SJCRH30 (cell line): ENCODE measurements at regions not wholly inside any gene's neighbourhood (a gene's known extent, or its start where the extent isn't known, plus 50 kb on each side); places are given as distances from the start of the nearest gene placed in this dataset.
A peak's percentile ranks its signal among the peaks of the same experiment; 100 is the strongest.

Source experiments
- DNase-seq, 2 experiments: peaks; one replicate each; pipeline ENCODE4 v3.0.0-alpha.2; 2015 to 2020
- H3K27ac ChIP-seq: fragments of 250-450 bp; sonication (Bioruptor Pico); 2 replicates; pipeline ENCODE4 v1.5.1; 2020; ENCODE audit warnings: mild to moderate bottlenecking, moderate library complexity
- H3K27me3 ChIP-seq: fragments of 250-450 bp; sonication (Bioruptor Pico); 2 replicates; pipeline ENCODE4 v1.5.1; 2020; ENCODE audit warnings: mild to moderate bottlenecking, moderate library complexity
- H3K36me3 ChIP-seq: fragments of 250-450 bp; sonication (Bioruptor Pico); 2 replicates; pipeline ENCODE4 v1.5.1; 2020; ENCODE audit warnings: mild to moderate bottlenecking, moderate library complexity
- H3K4me1 ChIP-seq: fragments of 250-450 bp; sonication (Bioruptor Pico); 2 replicates; pipeline ENCODE4 v1.5.1; 2020; ENCODE audit warnings: mild to moderate bottlenecking, moderate library complexity
- H3K4me3 ChIP-seq: fragments of 250-450 bp; sonication (Bioruptor Pico); 2 replicates; pipeline ENCODE4 v1.5.1; 2020; ENCODE audit warnings: mild to moderate bottlenecking, moderate library complexity
- H3K9me3 ChIP-seq: fragments of 250-450 bp; sonication (Bioruptor Pico); replicated peaks from 2 replicates; pipeline ENCODE4 v1.5.1; 2020; ENCODE audit warnings: mild to moderate bottlenecking, moderate library complexity

DNA sequence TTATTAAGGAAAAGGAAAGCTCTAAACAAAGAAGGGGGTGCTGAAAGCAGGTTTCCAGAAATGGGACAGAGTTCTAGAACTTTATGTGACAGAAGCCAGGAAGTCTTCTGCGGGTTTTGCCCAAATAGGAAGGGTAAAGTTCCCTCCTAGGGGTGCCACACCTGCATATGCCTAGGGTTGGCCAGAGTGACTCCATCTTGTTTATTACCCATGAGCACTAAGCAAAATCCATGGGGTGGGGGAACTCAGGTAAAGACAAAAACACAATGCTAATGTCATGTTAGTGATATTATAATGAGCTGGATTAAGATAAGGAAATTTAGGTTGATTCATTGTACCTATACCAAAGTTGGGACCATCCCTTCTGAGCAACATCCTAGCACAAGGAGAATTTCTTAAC lies 1132.7 kb downstream of the KCNT2 start:
- no peak overlapping the region for H3K27ac ChIP-seq
- no peaks in the 10 kb centered on the region for H3K36me3 ChIP-seq
- no peaks in the 10 kb centered on the region for H3K4me1 ChIP-seq
- no peaks in the 10 kb centered on the region for H3K9me3 ChIP-seq
- no peaks in the 10 kb centered on the region for H3K27me3 ChIP-seq
- DNase-seq: no peak
- H3K4me3 ChIP-seq: no peak overlapping the region

- no peaks in the 10 kb centered on the region for H3K4me1 ChIP-seq
- DNase-seq: no peak
- no peaks in the 10 kb centered on the region for H3K9me3 ChIP-seq
- no peaks in the 10 kb centered on the region for H3K27me3 ChIP-seq
- no peak overlapping the region for H3K27ac ChIP-seq
- no peaks in the 10 kb centered on the region for H3K36me3 ChIP-seq
- no peak overlapping the region for H3K4me3 ChIP-seq
Measured at GRCh38 chr1:195472291-195472690, 1135.9 kb downstream of the KCNT2 start.

DNA sequence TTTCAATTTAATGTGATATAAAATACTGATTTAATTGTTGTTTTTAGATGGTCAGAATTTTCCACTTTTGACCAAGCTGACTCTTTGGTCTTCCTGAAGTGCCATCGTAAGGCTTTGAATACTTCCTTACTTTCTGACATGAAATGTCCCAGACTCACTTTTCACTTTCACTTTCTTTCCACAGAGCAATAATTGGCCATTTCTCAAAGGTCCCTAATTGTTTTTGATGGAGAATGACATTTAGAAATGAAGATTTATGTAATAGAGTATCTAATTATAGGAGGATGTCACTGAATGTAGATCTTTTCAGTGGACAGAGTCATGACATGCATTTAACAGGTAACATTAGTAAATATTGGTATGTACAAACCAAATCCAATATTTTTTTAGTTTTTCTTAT lies 1141.6 kb downstream of the KCNT2 start:
- Histone ChIP-seq H3K27ac (no peak overlapping the region), H3K36me3 (no peaks in the 10 kb centered on the region), H3K4me1 (no peaks in the 10 kb centered on the region), H3K27me3 (no peaks in the 10 kb centered on the region), H3K9me3 (no peaks in the 10 kb centered on the region), H3K4me3 (no peak overlapping the region)
- DNase-seq: no peak

- H3K9me3 ChIP-seq: no peaks in the 10 kb centered on the region
- no peak overlapping the region for H3K4me3 ChIP-seq
- H3K36me3 ChIP-seq: no peaks in the 10 kb centered on the region
- no peaks in the 10 kb centered on the region for H3K27me3 ChIP-seq
- H3K4me1 ChIP-seq: no peaks in the 10 kb centered on the region
- H3K27ac ChIP-seq: no peak overlapping the region
- no peak for DNase-seq
Measured at GRCh38 chr1:195462646-195463045, 1145.6 kb downstream of the KCNT2 start.

- no peak overlapping the region for H3K4me3 ChIP-seq
- no peaks in the 10 kb centered on the region for H3K4me1 ChIP-seq
- H3K27me3 ChIP-seq: no peaks in the 10 kb centered on the region
- DNase-seq: no peak
- H3K27ac ChIP-seq: no peak overlapping the region
- H3K9me3 ChIP-seq: no peaks in the 10 kb centered on the region
- no peaks in the 10 kb centered on the region for H3K36me3 ChIP-seq
Measured at GRCh38 chr1:195462152-195462551, 1146.1 kb downstream of the KCNT2 start.

GRCh38 chr1:195458365-195458764 lies 1149.9 kb downstream of the KCNT2 start:
- no peak for DNase-seq
- Histone ChIP-seq H3K27ac (no peak overlapping the region), H3K36me3 (no peaks in the 10 kb centered on the region), H3K27me3 (no peaks in the 10 kb centered on the region), H3K9me3 (no peaks in the 10 kb centered on the region), H3K4me3 (no peak overlapping the region), H3K4me1 (no peaks in the 10 kb centered on the region)

DNA sequence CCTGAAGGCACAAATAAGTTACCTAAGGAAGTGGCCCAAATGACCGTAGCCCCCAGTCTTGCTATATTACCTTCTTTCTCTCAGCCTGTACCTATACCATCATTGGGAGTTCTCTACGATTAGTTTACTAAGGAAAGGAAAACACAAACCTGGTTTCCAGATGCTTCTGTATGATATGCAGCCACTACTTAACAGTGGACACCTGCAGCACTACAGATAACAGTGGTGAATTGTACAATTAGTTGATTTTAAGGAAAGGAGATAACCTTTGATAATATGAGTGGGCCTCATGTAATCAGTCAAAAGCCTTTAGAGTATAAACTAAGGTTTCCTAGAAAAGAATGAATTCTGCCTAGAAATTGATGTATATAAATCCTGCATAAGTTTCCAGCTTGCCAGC lies 1157.4 kb downstream of the KCNT2 start:
- no peaks in the 10 kb centered on the region for H3K4me1 ChIP-seq
- DNase-seq: no peak
- no peak overlapping the region for H3K4me3 ChIP-seq
- no peak overlapping the region for H3K27ac ChIP-seq
- no peaks in the 10 kb centered on the region for H3K27me3 ChIP-seq
- H3K9me3 ChIP-seq: no peaks in the 10 kb centered on the region
- no peaks in the 10 kb centered on the region for H3K36me3 ChIP-seq

DNA sequence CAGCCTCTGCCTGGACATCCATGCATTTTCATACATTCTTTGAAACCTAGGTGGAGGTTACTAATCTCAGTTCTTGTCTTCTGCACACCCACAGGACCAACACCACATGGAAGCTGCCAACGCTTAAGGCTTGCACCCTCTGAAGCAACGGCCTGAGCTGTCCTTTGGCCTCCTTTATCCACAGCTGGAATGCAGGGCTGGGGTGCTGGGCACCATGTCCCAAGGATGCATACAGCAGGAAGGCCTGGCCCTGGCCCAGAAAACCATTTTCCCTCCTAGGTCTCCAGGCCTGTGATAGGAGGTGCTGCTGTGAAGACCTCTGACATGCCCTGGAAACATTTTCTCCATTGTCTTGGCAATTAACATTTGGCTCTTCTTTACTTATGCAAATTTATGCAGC lies 1168.6 kb downstream of the KCNT2 start:
- H3K27me3 ChIP-seq: no peaks in the 10 kb centered on the region
- no peak overlapping the region for H3K4me3 ChIP-seq
- H3K36me3 ChIP-seq: no peaks in the 10 kb centered on the region
- H3K27ac ChIP-seq: no peak overlapping the region
- no peak for DNase-seq
- H3K4me1 ChIP-seq: peaks cover 5% of the 10 kb centered on the region; the same call in 1 of the 2 replicates
- H3K9me3 ChIP-seq: no peaks in the 10 kb centered on the region

GRCh38 chr1:195434566-195435203 lies 1173.6 kb downstream of the KCNT2 start:
- H3K36me3 ChIP-seq: no peaks in the 10 kb centered on the region
- DNase-seq: no peak
- H3K27ac ChIP-seq: no peak overlapping the region
- H3K9me3 ChIP-seq: no peaks in the 10 kb centered on the region
- H3K4me1 ChIP-seq: no peaks in the 10 kb centered on the region
- H3K27me3 ChIP-seq: no peaks in the 10 kb centered on the region
- no peak overlapping the region for H3K4me3 ChIP-seq

DNA sequence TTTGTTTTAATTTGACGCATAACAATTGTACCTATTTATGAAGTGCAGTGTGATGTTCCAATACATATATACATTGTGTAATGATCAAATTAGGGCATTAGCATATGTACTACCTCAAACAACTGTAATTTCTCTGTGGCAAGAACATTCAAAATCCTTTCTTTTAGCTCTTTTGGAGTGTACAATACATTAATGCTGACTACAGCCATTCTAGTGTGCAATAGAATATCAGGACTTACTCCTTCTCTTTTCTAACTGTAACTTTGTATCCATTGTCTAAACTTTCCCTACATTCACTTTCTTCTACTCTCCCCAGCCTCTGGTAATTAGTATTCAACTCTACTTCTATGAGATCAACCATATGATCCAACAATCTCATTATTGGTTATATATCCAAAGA lies 1177.4 kb downstream of the KCNT2 start:
- H3K27me3 ChIP-seq: no peaks in the 10 kb centered on the region
- no peaks in the 10 kb centered on the region for H3K4me1 ChIP-seq
- no peaks in the 10 kb centered on the region for H3K36me3 ChIP-seq
- H3K4me3 ChIP-seq: no peak overlapping the region
- H3K27ac ChIP-seq: no peak overlapping the region
- no peaks in the 10 kb centered on the region for H3K9me3 ChIP-seq
- no peak for DNase-seq

- H3K27me3 ChIP-seq: no peaks in the 10 kb centered on the region
- no peaks in the 10 kb centered on the region for H3K36me3 ChIP-seq
- no peaks in the 10 kb centered on the region for H3K9me3 ChIP-seq
- H3K4me3 ChIP-seq: no peak overlapping the region
- H3K27ac ChIP-seq: no peak overlapping the region
- no peaks in the 10 kb centered on the region for H3K4me1 ChIP-seq
- no peak for DNase-seq
Measured at GRCh38 chr1:195428927-195429326, 1179.3 kb downstream of the KCNT2 start.

DNA sequence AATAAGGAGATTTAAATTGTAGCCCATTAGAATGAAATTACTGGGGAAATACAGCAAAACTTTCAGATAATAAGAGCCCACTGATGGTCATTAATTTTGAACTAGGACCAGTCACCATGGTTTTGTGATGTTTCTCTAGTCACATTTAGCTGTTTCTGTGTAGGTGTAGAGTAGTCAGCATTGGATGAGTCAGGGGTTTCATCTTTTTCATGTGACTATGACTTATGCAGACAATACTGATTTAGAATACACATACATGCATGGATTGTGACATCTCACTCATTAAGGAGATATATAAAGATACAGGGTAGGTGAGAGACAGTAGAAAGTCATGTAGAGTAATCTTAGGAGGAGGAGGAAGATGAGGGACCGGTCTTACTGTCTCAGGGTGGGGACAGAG lies 1192.7 kb downstream of the KCNT2 start:
- H3K4me1 ChIP-seq: no peaks in the 10 kb centered on the region
- no peaks in the 10 kb centered on the region for H3K27me3 ChIP-seq
- no peak for DNase-seq
- H3K27ac ChIP-seq: no peak overlapping the region
- H3K36me3 ChIP-seq: no peaks in the 10 kb centered on the region
- no peaks in the 10 kb centered on the region for H3K9me3 ChIP-seq
- no peak overlapping the region for H3K4me3 ChIP-seq

GRCh38 chr1:195394567-195394966 lies 1213.7 kb downstream of the KCNT2 start:
- H3K9me3 ChIP-seq: no peaks in the 10 kb centered on the region
- no peaks in the 10 kb centered on the region for H3K4me1 ChIP-seq
- no peaks in the 10 kb centered on the region for H3K27me3 ChIP-seq
- no peak overlapping the region for H3K27ac ChIP-seq
- no peak overlapping the region for H3K4me3 ChIP-seq
- H3K36me3 ChIP-seq: no peaks in the 10 kb centered on the region
- DNase-seq: no peak

- Histone ChIP-seq H3K4me3 (no peak overlapping the region), H3K9me3 (no peaks in the 10 kb centered on the region), H3K27me3 (no peaks in the 10 kb centered on the region), H3K36me3 (no peaks in the 10 kb centered on the region), H3K27ac (no peak overlapping the region), H3K4me1 (no peaks in the 10 kb centered on the region)
- DNase-seq: peak in 1 of 2 experiments; percentile 2
Measured at GRCh38 chr1:195376190-195376589, 1232.0 kb downstream of the KCNT2 start.

GRCh38 chr1:195373856-195374255 lies 1234.4 kb downstream of the KCNT2 start:
- Histone ChIP-seq H3K36me3 (no peaks in the 10 kb centered on the region), H3K27ac (no peak overlapping the region), H3K4me3 (no peak overlapping the region), H3K27me3 (no peaks in the 10 kb centered on the region), H3K4me1 (no peaks in the 10 kb centered on the region), H3K9me3 (no peaks in the 10 kb centered on the region)
- DNase-seq: no peak

- Histone ChIP-seq H3K27me3 (no peaks in the 10 kb centered on the region), H3K4me3 (no peak overlapping the region), H3K27ac (no peak overlapping the region), H3K9me3 (no peaks in the 10 kb centered on the region), H3K36me3 (no peaks in the 10 kb centered on the region), H3K4me1 (no peaks in the 10 kb centered on the region)
- DNase-seq: no peak
Measured at GRCh38 chr1:195345149-195345548, 1263.1 kb downstream of the KCNT2 start.
